ENCODE measurements at regions not wholly inside any gene's neighbourhood (a gene's known extent, or its start where the extent isn't known, plus 50 kb on each side); places are given as distances from the start of the nearest gene placed in this dataset.
A peak's percentile ranks its signal among the peaks of the same experiment; 100 is the strongest.

- peak in 1 of 2 donors; percentile 51 for DNase-seq
These were observed 215.6 kb upstream of the UMPS start for GRCh38 chr3:124514683-124515082.

- DNase-seq = no peak
These were observed 213.9 kb upstream of the UMPS start for GRCh38 chr3:124516333-124516732.

GRCh38 chr3:124517306-124517705, 212.9 kb upstream of the UMPS start:
- DNase-seq = no peak

- DNase-seq = no peak
These were observed 211.9 kb upstream of the UMPS start for GRCh38 chr3:124518350-124518749.

DNA sequence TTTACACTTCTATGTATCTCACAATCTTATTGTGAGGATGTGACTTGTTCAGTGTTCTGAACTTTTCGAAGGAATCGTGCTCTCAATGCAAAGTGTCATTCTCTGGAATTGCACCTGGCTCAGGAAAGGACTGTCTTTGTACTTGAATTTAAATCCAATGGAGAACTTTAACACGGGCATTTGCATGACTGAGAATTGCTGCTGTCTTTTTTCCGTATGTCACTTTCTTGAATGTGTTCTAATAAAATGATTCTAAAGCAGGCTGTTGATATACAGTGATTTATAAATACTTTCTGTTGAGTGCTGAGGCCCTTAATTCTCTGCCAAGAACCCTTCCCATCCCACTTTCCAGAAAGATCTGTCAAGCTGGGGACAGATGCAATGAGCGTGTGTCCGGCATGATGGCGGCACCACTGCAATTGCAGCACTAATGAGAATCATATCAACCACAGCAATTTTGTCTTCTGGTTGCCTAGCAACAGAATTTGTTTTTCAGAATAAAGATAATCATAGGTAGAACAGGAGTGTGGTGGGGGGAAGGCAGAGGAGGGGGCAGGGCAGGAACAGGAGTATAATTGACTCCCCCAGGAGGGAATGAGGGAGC, 210.6 kb upstream of the UMPS start:
- DNase-seq = no peak

GRCh38 chr3:124520970-124521369, 209.3 kb upstream of the UMPS start:
- DNase-seq = no peak

DNA sequence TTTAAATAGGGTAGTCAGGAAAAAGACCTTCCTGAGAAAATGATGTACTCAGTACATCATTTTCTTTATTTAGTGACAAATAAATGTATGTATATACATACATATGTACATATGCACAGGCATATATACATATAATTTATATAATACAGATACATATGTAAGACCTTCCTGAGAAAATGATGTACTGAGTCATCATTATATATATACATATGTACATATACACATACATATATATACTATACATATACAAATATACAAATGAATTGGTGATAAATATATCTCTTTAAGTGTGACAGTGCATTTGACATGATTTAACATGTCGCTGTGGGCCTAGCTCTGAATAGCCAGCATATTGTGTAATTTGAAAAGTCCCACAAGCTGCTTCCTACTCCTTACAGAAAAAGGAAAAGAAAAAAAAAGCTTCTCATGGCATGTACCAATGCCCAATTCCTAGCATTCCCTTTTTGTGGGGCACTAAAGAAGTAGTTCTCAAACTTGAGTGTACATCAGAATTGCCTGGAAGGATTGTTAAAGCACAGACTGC, 208.1 kb upstream of the UMPS start:
- no peak for DNase-seq

GRCh38 chr3:124526601-124527000, 203.7 kb upstream of the UMPS start:
- no peak for DNase-seq

DNA sequence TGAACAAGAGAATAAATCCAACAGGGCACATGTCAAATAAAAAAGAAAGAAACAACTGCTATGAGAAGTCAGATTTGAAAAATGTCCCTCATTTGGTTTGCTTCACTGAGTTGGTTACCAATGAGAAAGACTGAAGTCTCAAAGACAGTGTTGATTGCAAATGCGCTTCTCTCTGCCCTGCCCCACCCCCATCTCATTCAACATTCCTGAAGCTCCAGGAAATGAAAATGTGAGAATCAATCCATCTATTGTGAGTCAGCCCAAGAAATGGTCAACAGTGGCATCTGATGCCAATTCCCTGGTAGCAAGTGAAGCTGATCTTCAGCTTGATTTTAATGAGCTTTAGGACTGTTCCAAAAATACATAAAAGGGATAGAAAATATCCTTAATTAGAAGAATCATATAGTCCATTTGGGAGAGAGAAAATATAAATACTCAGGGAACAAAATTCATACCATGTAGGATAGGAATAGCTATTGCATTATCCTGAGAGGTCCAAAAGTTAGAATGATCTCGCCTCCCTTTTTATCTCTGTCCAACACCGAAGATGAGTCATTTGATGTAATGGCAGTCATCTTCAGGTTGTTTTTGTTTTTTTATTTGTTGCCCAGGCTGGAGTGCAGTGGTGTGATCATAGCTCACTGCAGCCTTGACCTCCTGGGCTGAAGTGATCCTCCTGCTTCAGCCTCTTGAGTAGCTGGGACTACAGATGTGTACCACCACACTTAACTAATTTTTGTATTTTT, 200.3 kb upstream of the UMPS start:
- peak; percentile 25 to 42 for DNase-seq

DNA sequence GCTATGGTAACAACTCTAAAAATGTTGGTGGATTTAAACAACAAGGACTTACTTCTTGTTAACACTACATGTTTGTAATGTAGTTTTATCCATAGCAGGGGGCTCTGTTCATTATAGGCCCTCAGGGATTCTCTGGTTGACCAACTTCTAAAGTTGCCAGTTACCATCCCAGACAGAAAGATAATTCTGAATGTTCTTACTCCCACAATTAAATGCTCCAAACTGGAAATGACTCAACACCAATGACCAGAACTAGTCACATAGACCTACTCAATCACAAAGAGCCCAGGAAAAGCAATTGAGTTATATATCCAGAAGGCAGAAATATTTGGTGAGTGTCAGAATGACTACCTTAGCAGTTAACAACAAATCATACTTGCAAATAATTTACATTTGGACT, 199.3 kb upstream of the UMPS start:
- no peak for DNase-seq

DNA sequence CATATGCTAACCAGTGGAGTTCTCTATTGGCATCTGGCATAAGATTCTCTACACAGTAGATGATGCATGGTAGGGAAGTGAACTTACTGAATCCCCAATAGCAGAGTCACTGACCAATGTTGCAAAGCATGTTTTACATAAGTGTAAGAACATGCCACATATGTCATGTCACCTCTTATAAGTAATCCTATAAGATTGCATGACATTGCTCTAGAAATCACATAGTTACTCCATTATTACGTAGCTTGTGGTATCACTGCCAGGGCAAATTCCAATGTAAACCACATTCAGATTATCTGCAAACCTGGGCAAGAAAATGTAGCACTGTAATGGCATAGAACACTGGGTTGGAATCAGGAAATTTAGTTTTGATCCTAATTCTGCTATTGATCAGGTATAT, 198.2 kb upstream of the UMPS start:
- no peak for DNase-seq

DNA sequence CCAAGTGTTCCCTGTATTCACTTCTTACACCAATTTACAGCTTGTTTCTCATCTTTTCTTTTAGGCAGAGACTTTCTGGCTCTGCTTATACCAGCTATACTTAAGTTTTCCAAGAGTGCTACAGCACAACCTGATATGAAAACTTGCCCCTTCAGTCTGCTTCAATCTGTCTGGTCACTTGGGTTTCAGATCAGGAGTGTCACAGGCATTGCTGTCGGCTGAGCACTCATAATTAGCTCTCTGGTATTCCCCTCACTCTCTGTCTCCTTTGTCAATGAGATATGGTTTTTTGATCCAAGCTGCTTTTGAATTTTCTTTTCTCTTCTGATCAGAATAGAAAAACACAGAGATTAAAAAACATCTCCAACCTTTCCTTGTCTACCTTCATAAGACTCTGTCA, 194.9 kb upstream of the UMPS start:
- DNase-seq = no peak

DNA sequence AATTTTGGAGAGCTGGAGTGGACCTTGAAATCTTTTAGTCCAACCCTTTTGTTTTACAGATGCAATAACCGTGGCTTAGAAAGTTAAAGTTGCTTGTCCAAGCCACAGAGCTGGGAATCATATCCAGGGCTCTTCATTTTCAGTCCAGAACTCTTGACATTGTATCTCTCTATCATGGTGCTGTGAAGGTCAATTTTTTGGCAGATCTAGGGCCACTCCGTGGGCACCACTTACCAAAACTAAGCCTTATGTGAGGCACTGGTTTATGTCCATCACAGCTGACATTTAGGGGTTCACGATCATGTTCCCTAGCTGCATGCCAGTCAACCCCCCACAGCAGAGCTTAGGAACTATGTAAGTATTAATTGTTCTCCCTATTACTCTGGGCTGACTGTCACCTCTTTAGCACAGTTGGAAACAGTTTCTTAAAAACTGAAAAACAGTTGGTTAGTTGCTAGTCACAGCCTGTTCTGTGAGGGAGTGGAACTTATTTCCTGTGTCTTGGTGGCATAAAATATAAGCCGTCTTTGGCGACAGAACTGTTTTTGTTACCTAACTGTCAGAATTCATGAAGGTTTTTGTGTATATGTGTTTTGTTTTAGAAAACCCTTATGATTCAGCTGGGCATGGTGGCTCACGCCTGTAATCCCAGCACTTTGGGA, 189.6 kb upstream of the UMPS start:
- no peak for DNase-seq

GRCh38 chr3:124542214-124542869, 187.9 kb upstream of the UMPS start:
- DNase-seq = no peak

DNA sequence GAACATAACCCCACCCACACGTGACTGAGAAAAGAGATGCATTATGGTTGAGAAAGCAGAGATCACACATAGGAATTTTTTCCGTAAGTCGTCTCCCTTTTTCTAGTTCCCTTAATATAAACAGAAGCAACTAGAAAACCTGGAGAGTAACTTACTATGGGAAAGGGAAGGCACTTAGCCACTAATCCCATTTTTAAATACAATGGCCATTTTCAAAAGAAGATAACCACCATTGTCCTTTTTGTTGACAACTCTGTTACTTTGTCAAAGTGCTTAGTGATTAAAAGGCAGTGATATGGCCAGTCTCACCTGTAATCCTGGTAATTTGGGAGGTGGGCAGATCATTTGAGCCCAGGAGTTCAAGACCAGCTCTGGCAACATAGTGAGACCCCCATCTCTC, 184.4 kb upstream of the UMPS start:
- DNase-seq = no peak

GRCh38 chr3:124552224-124552623, 178.0 kb upstream of the UMPS start:
- DNase-seq = no peak

DNA sequence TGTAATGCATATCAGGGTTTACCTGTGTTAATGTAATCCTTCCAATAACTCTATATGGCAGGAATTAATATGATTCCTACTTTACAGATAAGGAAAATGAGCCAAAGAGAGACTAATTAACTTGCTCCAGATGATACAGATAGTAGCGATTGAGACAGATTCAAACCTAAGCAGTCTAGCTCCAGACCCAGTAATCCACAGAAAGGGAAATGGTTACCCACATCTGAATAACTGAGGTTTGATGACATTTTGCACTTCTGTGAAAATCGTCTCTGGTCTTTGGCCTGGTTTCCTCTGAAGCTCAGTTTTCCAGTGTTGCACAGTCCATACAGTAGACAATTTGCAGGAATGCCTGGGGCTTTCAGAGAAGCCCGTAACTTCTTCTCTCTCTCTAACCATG, 177.1 kb upstream of the UMPS start:
- DNase-seq = no peak

DNA sequence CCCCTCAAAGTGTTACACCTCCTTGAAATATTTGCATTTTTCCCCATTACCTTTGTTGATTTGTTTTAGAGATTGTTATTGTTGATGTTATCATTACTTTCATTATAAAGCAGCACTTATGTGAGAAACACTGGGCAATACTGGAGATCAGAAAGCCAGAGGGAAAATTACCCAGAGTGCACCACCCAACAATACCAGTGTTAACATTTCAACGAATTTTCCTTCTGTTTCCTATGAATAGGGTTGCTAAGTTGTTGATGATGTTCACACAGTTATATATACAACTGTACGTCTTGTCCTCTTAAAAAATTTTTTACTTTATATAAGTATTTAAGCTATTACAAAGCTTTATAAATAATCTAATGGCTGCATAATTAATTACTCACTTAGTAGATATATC, 173.6 kb upstream of the UMPS start:
- DNase-seq = no peak

- no peak for DNase-seq
These were observed 172.6 kb upstream of the UMPS start for GRCh38 chr3:124557433-124558232.

DNA sequence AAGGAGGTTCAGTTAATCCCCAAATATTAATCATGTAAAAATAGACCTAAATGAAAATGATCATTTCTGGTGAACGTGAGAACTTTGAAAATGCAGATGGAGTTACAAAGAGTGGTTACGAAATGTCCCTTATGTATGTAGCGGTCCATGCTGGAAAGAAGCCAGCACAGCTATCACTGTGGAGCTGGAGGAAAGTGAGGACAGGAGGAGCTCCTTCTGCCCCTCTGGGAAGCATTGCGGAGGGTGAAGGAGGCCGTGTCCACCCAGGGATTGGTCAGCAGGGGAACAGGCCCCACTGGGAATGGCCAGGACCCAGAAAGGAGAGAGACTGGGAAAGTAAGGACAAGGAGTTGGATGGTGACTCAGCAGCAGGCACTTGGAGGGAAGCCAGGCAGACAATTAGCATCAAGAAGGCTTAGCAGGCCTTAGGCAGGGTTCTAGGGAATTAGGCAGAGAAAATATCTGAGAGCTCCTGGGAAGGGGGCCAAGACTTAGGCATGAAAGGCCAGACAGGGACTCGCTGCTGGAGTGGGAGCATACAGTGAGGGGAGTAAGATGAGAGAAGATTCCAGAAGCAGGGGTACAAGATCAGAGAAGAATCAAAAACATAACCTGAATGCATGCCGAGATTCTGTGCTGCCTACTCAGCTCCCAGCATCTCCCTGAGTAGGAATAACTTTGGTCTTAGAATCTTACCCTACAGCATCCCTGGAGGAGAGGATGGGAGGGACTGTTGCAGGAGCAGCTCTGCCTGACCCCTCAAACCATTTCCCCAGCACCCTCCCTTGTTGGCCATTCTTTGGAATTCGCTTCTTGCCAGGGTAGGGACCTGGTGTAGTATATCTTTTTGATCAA, 171.0 kb upstream of the UMPS start:
- DNase-seq = peak; percentile 41 to 53

DNA sequence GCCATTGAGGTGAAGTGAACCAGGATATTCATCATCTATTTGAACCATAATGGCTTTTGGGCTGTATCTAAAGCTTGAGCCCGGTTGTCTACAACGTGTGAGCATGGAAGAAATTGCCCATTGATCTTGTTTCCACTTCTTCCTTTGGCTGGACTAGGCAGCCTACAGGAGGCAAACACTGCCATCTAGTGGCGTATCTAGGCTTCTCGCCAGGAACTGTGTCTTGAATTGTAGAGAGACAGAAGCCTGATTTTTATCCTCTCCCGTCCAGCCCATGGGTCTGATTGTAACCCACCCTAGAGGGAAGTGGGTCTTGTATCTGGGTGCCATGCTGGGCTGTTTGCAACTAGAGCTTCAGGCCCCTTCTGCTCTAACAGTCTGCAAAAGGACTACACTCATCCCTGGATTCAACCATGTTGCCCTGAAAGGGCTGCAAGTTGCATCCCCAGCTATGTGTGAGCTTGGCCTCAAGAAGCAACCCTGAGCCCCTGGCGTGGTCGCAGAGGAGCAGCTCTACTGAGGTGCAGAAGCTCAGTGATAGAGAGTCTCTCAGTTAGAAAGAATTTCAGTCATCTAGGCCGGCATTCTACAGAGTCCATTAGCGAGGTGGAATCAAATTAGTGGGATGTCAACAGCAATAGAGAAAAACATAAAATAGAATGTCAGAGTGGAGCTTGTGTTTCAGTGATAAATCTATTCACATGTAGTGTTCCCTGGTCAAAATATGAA, 170.2 kb upstream of the UMPS start:
- peak; percentile 77 to 78 for DNase-seq
